GM21737 (cell line): ENCODE measurements at regions not wholly inside any gene's neighbourhood (a gene's known extent, or its start where the extent isn't known, plus 50 kb on each side); places are given as distances from the start of the nearest gene placed in this dataset.

Experiments used
- ATAC-seq: cut with Tn5 transposase; IDR thresholded peaks from one replicate; pipeline ENCODE4 v1.9.1; 2021; ENCODE audit warnings: mild to moderate bottlenecking, moderate library complexity; ENCODE audit not compliant: unreplicated experiment

GRCh38 chr14:82511399-82511798 lies 977.7 kb upstream of the SEL1L start:
- no peak for ATAC-seq

- no peak for ATAC-seq
Measured at GRCh38 chr14:82520765-82521164, 987.1 kb upstream of the SEL1L start.

- no peak for ATAC-seq
Measured at GRCh38 chr14:82521191-82521590, 987.5 kb upstream of the SEL1L start.

GRCh38 chr14:82528016-82528415 lies 994.4 kb upstream of the SEL1L start:
- no peak for ATAC-seq

- no peak for ATAC-seq
Measured at GRCh38 chr14:82533351-82533750, 999.7 kb upstream of the SEL1L start.

DNA sequence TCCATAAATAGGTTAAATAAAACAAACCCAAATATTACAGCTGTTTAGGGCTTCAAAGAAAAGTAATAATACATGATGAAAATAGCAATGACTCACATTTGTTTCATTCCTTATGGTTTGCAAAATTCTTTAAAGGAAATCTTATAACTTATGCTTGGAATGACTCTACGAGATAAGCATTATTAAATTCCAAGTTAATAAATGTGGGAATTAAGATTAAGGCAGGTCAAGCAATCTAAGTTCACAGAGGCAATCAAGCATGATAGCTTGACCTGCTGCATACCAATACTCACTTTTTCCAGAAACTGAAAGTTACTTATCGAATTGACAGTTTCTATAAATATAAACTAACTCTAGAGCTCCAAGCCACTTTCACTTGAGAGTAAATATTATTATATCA lies 1002.9 kb upstream of the SEL1L start:
- ATAC-seq, result no peak

DNA sequence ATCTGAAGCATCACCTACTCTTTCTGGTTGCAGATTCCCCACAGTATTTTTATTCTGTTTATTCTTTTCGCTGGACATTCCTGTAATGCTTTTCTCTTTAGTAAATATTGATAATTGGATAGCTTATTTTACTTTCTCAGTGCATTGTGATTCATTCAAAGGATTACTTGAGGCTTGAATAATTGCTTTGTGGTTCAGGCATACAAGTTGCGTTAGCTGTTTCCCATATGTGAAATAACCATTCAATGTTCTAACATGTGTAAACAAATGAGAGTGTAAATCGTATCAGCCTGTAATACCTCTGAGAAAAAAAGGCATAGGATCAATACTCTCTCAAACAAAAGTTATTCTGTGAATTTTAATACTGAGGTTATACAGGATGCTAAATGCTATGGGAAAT lies 1004.2 kb upstream of the SEL1L start:
- ATAC-seq, result no peak

DNA sequence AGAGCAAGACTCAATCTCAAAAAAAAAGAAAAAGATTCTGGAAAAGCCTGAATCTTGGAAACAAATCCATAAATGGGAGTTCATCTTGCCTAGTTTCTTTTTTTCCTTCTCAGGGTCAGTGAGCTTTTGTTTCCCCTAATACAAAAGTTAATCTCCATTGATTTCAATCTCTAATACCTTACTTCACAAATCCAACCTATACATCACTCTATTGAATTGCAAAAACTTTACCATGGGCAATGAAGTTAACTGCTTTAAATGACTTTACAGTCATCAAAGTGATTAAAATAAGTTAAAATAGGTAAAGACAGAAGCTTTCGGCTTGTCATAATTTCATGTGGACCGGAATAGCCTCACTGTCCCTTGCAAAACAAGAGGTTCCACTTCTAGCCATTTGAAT lies 1012.7 kb upstream of the SEL1L start:
- no peak for ATAC-seq

GRCh38 chr14:82549306-82549990 lies 1015.8 kb upstream of the SEL1L start:
- ATAC-seq, result no peak

DNA sequence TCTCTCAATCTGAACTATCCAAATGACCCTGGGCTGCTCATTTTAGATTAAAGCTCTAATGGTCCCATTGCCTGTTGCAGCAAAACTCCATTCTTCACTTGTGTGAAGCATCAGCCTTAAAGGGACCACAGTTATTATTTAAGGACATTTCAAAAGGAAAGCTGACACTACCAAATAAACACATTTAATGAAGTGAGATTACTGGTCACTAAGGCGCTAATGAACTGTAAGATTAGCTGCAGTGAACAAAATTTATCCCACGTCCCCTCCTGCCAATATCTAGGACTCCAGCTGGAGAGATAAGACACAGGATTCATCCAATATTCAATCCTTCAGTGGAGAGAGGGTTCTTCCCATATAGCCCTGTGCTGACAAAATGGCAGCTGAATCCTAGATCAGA lies 1029.2 kb upstream of the SEL1L start:
- no peak for ATAC-seq

- no peak for ATAC-seq
Measured at GRCh38 chr14:82565825-82566224, 1032.2 kb upstream of the SEL1L start.

GRCh38 chr14:82587226-82587625 lies 1053.6 kb upstream of the SEL1L start:
- no peak for ATAC-seq

- ATAC-seq, result no peak
Measured at GRCh38 chr14:82595466-82595865, 1061.8 kb upstream of the SEL1L start.

- ATAC-seq, result no peak
Measured at GRCh38 chr14:82602794-82603193, 1069.1 kb upstream of the SEL1L start.

- no peak for ATAC-seq
Measured at GRCh38 chr14:82604819-82605218, 1071.2 kb upstream of the SEL1L start.

DNA sequence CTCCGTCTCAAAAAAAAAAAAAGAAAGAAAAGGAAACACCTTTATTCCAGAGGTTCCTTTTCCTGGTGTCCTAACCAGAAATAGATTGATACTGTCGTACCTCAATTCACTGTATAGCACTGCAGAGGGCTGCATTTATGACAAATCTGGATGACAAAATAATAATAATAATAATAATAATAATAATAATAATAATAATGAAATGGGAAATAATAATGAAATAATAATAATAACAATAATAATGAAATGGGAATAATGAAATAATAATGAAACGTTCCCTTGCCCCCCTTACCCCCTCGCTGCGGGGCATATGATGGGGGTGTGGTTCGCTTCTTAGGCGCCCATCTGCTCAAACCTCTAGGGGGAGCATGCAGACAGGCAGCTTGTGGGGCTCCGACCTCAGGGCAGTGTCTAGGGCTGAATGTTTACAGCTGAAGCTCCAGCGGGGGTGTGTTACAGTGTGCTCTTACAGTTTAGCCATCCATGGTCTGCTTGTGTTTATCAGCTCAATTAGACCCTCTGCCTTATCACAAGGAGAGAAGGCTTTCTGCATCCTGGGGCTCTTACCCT lies 1088.3 kb upstream of the SEL1L start:
- no peak for ATAC-seq

DNA sequence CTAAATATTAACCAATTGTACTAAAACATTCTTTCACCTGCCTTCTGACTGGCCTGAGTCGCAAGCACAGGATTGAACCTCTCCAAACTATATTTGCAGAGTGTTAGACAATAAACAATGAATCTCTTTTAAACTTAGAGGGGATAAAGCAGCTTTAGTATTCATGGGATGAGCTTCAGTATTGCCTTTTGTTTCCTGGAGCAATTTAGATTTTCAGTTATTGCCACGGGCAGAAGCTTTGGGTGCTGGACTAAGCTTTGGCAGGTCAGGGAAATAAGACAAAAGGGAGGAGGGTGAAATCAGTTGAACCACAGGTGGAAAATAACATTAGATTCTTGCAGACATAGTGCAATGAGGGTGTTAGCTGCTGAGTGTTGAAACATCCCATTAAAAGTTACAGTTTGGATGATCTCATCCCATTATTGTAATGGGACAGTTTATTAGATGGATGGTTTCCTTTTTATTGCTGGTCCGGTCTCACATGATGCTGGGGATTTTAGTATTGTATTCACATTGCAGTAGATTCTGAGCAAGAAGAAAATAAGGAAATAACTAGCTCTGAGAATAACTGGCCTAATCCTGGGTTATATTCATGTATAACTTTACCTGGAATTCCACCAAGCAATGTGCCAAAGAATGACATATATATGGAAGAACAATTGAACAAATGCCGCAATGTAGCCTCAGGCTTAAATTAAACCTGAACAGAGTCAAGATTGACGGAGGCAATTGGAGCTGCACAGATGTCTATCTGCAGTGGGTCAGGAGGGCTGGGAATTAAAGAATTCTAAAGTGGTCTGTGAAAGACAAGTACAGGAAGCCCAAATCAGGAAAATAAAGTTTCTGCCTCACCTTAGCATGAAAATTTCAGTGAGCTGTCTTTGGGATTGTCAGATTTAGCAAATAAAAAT lies 1092.8 kb upstream of the SEL1L start:
- no peak for ATAC-seq

GRCh38 chr14:82635915-82636314 lies 1102.3 kb upstream of the SEL1L start:
- no peak for ATAC-seq

- ATAC-seq, result no peak
Measured at GRCh38 chr14:82636426-82636825, 1102.8 kb upstream of the SEL1L start.

DNA sequence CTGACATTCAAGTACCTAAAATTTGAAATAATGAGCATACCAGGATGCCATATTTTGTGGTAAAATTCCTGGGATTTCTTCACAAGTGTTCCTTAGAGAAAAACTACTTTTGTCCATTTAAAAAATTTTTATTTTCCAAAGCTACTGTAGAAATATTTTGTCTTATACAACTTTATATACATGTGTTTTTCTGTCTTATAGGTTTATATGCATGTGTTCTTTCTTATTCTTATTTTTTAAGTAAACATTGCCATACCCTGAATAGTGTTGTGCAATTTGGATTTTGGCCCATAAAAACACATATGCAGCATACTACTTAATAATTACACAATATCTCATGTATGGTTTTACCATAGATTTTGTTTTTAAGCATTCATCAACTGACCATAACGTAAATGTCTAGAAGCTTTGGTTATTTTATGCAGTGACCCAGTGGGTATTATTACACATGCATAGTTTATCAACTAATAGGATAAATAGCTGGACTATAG lies 1107.4 kb upstream of the SEL1L start:
- ATAC-seq, result no peak

DNA sequence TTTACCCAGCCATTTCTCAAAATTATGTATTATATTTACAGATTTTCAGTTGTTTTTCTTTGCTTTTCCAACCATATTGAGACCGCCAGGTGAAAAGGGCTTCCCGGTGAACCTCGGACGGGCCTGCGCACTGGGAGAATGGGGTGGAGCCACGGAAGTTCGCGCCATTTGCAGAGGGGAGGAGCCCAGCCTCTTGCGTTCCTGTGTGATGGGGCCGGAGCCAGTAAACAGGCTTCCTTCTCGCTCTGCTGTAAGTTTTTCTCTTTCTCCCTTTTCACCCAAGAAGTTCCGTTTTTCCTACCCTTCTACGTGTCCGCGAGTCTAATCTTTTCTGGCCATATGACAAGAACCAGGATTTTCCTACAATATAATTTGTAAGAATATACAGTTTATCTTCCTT lies 1108.8 kb upstream of the SEL1L start:
- no peak for ATAC-seq
